ENCODE measurements at regions not wholly inside any gene's neighbourhood (a gene's known extent, or its start where the extent isn't known, plus 50 kb on each side); places are given as distances from the start of the nearest gene placed in this dataset.

- TF ChIP-seq POLR2A (IDR thresholded peaks at IDR 0.05; ENCODE audit: extremely low read depth, insufficient read length) (no peak), CTCF (IDR thresholded peaks at IDR 0.05; ENCODE audit: low read depth, low read length) (no peak)
These were observed 927.1 kb downstream of the VRK1 start for GRCh38 chr14:97724265-97724731.

Measured in NB4 (cell line).